Activated T-helper 17 cell treated with anti-CD3 and anti-CD28 coated beads, Interleukin-2, amount 50 U/mL, for 72 hours (primary cell): ENCODE measurements at regions not wholly inside any gene's neighbourhood (a gene's known extent, or its start where the extent isn't known, plus 50 kb on each side); places are given as distances from the start of the nearest gene placed in this dataset.

Experiments
- ATAC-seq: fragments of 150-1000 bp; cut with Tn5 transposase; replicated peaks from 2 replicates; pipeline ENCODE4 v1.10.0; 2021; ENCODE audit warnings: mild to moderate bottlenecking, moderate library complexity
- H3K27ac Mint-ChIP-seq: one replicate; pipeline ENCODE4 v1.8.0; 2022; ENCODE audit warnings: mixed read lengths
- H3K27me3 Mint-ChIP-seq: one replicate; pipeline ENCODE4 v1.8.0; 2022; ENCODE audit warnings: mixed read lengths
- H3K36me3 Mint-ChIP-seq: one replicate; pipeline ENCODE4 v1.8.0; 2022; ENCODE audit warnings: low read depth, mild to moderate bottlenecking, mixed read lengths
- H3K4me1 Mint-ChIP-seq: one replicate; pipeline ENCODE4 v1.8.0; 2022; ENCODE audit warnings: mixed read lengths
- H3K4me3 Mint-ChIP-seq: one replicate; pipeline ENCODE4 v1.8.0; 2022; ENCODE audit warnings: mild to moderate bottlenecking, mixed read lengths
- H3K9me3 Mint-ChIP-seq: one replicate; pipeline ENCODE4 v1.8.0; 2022; ENCODE audit warnings: mixed read lengths

DNA sequence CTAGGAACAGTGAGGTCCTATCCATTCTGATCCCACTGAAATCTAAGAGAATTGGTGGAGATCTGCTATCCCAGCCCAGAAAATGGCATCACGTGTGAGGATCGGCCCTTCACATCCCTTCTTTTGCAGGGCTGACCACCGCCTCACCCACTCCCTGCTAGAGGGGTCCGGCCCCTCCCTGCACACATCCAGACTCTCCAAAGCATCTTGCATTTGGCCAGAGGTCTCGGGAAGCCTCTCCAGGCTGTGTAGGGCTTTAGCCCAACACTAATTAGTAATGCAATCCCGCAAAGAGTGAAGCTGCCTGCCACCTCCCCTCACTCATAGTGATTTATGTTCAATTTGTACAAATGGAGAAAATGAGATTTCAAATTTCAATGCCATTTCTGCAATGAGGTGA lies 434.4 kb upstream of the ZFHX3 start:
- Mint-ChIP-seq H3K9me3 (peaks cover 10% of the 10 kb centered on the region), H3K4me1 (peaks cover 5% of the 10 kb centered on the region), H3K27ac (no peak overlapping the region), H3K4me3 (no peak overlapping the region), H3K27me3 (peaks cover 24% of the 10 kb centered on the region), H3K36me3 (no peaks in the 10 kb centered on the region)
- no peak for ATAC-seq

DNA sequence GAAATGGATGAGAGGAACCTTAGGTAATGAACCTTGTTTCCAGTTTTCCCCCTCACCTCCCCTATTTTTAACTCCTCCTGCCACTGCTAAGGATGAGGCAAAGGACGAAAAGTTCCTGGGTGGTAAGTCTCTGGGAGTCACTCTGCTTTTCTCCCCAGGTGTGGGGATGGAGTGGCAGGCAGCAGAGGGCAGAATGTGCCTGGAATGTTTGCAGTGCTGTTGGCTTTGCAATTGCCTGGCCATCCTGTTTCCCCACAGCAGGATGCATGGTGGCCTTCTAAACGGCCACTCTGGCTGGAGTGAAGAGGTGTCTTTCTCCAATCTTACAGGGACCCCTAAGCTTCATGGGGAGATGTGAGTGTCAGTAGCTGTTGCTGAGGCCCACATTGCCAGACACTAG lies 432.5 kb upstream of the ZFHX3 start:
- no peak for ATAC-seq
- no peak overlapping the region for H3K4me3 Mint-ChIP-seq
- H3K36me3 Mint-ChIP-seq: no peaks in the 10 kb centered on the region
- H3K27me3 Mint-ChIP-seq: peaks cover 19% of the 10 kb centered on the region
- H3K4me1 Mint-ChIP-seq: peaks cover 5% of the 10 kb centered on the region
- H3K27ac Mint-ChIP-seq: no peak overlapping the region
- peaks cover 6% of the 10 kb centered on the region for H3K9me3 Mint-ChIP-seq

DNA sequence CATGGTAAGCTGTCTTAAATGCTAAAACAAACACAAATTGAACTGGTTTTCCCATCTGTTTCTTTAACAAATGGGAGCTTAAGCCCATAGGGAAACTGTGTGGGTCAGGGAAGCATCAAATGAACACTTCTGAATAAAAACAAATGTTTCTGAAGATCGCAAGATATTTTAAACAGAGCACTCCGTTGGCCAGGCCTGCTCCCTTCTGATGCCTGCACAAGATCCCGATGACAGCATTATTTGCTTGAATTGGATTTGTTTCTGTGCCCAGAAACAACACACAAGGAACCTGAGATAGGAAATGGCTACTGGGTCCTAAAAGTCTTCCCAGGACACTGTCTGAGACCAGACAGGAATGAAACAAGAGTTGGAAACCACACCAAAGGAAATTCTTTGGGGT lies 425.8 kb upstream of the ZFHX3 start:
- Mint-ChIP-seq H3K27ac (no peak overlapping the region), H3K27me3 (no peaks in the 10 kb centered on the region), H3K9me3 (no peaks in the 10 kb centered on the region), H3K4me3 (no peak overlapping the region), H3K36me3 (no peaks in the 10 kb centered on the region), H3K4me1 (no peaks in the 10 kb centered on the region)
- ATAC-seq: no peak

DNA sequence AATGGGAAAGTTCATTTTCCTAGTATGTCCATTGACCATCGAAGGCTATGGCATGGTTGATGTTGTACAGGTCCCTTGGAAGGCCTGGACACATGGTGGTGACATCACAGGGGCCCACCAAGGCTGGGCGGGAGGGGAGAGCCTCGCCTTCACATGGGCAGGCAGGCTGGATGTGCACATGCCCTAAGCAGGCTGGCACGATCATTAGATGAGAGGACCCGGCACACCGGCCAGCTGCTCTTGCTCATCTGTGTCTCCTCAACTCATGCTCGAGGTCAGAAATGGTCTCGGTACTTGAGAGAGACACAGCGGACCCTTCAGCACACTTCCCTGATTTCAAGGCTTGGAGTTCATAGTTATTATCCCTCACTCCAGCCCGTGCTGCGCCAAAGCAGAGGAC lies 416.9 kb upstream of the ZFHX3 start:
- no peak overlapping the region for H3K4me3 Mint-ChIP-seq
- no peaks in the 10 kb centered on the region for H3K36me3 Mint-ChIP-seq
- H3K9me3 Mint-ChIP-seq: no peaks in the 10 kb centered on the region
- no peak for ATAC-seq
- peaks cover 7% of the 10 kb centered on the region for H3K27me3 Mint-ChIP-seq
- H3K27ac Mint-ChIP-seq: no peak overlapping the region
- no peaks in the 10 kb centered on the region for H3K4me1 Mint-ChIP-seq

DNA sequence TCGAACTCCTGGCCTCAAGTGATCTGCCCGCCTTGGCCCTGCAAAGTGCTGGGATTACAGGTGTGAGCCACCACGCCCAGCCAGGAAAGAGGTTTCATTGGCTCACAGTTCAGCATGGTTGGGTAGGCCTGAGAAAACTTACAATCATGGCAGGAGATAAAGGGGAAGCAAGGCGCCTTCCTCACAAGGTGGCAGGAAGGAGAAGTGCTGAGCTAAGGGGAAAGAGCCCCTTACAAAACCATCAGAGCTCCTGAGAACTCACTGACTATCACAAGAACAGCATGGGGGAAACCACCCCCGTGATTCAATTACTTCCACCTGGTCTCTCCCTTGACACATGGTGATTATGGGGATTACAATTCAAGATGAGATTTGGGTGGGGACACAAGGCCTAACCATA lies 411.7 kb upstream of the ZFHX3 start:
- Mint-ChIP-seq H3K4me3 (no peak overlapping the region), H3K4me1 (no peaks in the 10 kb centered on the region), H3K27me3 (peaks cover 3% of the 10 kb centered on the region), H3K36me3 (no peaks in the 10 kb centered on the region), H3K9me3 (peaks cover 6% of the 10 kb centered on the region), H3K27ac (no peak overlapping the region)
- ATAC-seq: no peak

DNA sequence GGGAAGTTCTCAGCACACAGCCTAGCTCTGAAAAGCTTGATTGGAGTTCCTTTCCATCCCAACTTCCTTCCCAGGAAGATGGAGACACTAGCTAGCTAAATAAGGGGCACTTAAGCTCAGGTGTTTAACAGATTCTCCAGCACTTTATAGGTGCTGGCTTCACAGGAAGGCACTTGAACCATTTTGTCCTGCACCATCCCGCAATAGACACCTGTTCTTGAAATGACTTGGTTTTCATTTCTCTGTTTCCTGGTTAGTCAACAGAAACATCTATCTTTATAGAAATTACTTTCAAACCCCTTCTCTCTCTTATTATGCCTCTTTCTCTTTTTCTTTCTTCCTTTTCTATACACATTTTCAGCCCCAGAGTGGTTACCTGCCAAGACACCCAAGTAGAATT lies 409.9 kb upstream of the ZFHX3 start:
- Mint-ChIP-seq H3K4me3 (no peak overlapping the region), H3K4me1 (no peaks in the 10 kb centered on the region), H3K36me3 (no peaks in the 10 kb centered on the region), H3K9me3 (peaks cover 12% of the 10 kb centered on the region), H3K27ac (no peak overlapping the region), H3K27me3 (no peaks in the 10 kb centered on the region)
- ATAC-seq: no peak

DNA sequence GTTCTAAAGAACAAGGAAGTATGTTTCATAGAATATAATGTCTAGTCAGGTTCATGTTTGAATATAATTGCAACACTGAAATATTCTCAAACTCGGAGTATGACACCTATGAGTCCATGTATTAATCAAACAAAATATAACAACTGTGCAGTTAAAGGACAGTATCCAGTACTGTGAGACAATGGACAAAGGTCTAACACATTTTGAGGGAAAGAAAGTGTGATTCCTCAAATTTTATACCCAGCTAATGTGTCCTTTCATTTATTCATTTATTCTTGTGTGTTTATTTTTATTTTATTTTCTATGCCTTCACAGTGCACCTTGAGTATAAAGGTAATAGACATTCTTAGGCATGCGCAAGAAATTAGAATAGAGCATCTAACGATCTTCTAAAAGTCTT lies 401.0 kb upstream of the ZFHX3 start:
- H3K4me1 Mint-ChIP-seq: no peaks in the 10 kb centered on the region
- no peak for ATAC-seq
- no peaks in the 10 kb centered on the region for H3K36me3 Mint-ChIP-seq
- no peaks in the 10 kb centered on the region for H3K27me3 Mint-ChIP-seq
- peaks cover 18% of the 10 kb centered on the region for H3K9me3 Mint-ChIP-seq
- no peak overlapping the region for H3K4me3 Mint-ChIP-seq
- no peak overlapping the region for H3K27ac Mint-ChIP-seq

DNA sequence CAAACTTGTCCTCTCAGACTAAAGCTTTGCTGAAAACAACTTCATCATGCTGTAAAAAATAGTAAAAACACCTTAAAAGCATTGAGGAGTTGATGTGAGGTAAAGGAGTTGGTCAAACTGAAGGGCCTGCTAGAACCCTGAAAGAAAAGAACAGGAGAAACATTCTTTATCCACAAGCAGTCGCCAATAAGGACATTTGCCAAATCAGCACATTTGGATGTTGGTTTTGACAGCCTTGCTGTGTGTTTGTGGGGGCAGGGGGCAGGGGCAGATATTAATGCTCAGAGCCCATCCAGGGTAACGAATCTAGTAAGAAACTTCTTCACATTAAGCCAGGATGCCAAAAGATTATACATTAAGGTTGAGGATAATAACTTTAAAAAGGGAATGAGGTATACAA lies 399.9 kb upstream of the ZFHX3 start:
- Mint-ChIP-seq H3K36me3 (no peaks in the 10 kb centered on the region), H3K4me1 (no peaks in the 10 kb centered on the region), H3K4me3 (no peak overlapping the region), H3K9me3 (peaks cover 18% of the 10 kb centered on the region), H3K27me3 (peaks cover 3% of the 10 kb centered on the region), H3K27ac (no peak overlapping the region)
- no peak for ATAC-seq

DNA sequence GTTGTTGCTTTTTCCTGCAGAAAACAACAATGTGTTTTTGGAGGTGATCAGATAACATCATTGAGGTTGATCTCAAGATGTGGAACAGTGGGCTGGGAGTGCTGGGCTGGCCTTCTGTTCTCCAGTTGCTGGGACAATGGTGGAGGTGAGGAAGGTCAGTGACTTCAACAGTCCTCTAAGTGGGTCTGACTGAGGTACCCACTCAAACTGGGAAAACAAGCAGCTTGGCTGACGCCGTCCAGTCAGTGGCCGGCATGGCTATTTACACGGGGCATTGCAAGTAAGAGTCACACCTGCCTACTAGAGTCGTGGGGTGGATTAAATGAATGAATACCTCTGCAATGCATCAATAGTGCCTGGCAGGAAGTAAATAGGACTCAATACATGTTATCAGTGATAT lies 386.7 kb upstream of the ZFHX3 start:
- H3K36me3 Mint-ChIP-seq: no peaks in the 10 kb centered on the region
- H3K4me3 Mint-ChIP-seq: no peak overlapping the region
- no peaks in the 10 kb centered on the region for H3K4me1 Mint-ChIP-seq
- no peak for ATAC-seq
- no peaks in the 10 kb centered on the region for H3K27me3 Mint-ChIP-seq
- H3K27ac Mint-ChIP-seq: no peak overlapping the region
- H3K9me3 Mint-ChIP-seq: no peaks in the 10 kb centered on the region

DNA sequence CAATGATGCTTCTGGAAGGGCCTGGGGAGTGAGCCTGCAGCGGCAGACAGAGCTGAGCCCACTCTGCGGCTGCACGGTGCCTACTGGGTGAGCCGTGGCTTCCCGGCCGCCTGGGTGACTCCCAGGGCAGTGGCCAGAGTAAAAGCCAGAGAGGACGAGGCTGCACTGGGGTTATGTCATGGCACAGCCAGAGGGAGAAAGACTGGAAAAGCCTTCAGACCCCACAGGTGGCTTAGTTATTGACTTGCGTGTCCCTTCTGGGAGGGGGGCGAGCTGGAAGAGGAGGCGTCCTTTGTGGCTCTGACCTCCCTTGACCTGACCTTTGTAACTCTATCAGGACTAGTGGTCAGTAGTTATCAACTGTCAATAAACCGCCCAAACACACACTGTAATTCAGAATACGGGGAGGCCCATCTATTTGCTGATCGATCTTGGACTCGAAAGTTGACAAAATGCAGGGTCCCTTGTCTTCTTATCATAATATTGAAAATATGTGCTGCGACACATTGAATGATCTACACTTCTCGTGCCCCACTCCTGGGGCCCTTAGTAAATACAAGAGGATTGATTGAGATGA lies 385.9 kb upstream of the ZFHX3 start:
- H3K27ac Mint-ChIP-seq: no peak overlapping the region
- no peaks in the 10 kb centered on the region for H3K27me3 Mint-ChIP-seq
- no peak for ATAC-seq
- no peak overlapping the region for H3K4me3 Mint-ChIP-seq
- no peaks in the 10 kb centered on the region for H3K36me3 Mint-ChIP-seq
- H3K4me1 Mint-ChIP-seq: no peaks in the 10 kb centered on the region
- H3K9me3 Mint-ChIP-seq: no peaks in the 10 kb centered on the region

DNA sequence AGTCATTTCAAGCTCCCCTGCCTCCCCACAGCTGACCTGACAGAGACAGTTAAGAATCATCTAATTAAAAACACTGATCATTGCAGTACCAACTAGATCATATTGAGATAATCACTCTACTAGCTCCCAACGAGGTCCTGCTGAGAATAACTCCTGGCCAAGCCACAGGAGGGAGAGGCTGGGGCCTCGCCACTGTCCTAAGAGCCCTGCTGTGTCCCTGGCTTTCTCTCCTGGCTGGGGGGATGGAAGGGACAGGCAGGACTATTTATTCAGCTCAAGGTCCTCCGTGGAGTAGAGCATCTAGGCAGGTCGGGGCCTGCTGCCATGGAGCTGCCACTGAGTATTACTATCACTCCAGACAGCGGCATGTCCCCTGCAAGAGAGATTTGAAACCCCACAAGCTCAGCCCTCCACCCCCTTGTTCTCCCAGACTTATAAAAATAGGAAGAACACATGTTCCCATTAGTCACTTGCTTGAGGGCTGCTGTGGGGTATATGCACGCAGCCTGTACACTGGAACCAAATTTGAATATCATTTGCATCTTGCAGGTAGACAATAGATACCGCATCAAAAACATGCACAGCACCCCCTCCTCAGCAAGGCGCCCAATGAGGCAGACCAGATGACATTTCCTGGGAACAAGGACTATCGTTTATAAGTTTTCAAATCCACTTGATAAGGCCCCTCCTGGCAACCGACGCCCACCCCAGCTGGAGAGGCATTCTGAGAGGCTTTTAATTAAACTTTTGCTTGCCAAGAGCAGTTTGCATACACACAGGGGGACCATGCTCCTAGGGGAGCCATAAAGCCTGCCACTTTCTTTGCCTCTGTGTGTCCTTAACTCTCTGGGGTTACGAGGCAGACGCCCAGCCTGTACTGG lies 385.2 kb upstream of the ZFHX3 start:
- ATAC-seq: no peak
- Mint-ChIP-seq H3K27me3 (no peaks in the 10 kb centered on the region), H3K4me3 (no peak overlapping the region), H3K4me1 (no peaks in the 10 kb centered on the region), H3K27ac (no peak overlapping the region), H3K9me3 (no peaks in the 10 kb centered on the region), H3K36me3 (no peaks in the 10 kb centered on the region)

DNA sequence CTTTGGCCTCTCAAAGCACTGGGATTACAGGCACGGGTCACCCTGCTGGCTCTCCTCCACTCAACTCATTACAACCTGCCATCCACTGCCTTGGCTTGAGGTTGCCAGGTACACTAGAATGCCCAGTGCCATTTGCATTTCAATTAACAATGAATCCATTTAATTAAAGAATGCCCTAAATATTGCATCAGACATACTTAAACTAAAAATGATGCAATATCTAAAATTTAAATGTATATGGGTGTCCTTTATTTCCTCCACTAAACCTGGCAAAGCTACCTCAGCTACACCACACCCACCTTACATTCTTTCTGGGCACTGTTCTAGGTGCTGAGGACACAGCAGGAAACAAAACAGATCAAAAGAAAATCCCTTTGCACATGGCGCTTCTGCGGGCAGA lies 382.2 kb upstream of the ZFHX3 start:
- H3K27me3 Mint-ChIP-seq: no peaks in the 10 kb centered on the region
- no peak overlapping the region for H3K4me3 Mint-ChIP-seq
- no peaks in the 10 kb centered on the region for H3K4me1 Mint-ChIP-seq
- no peak for ATAC-seq
- H3K27ac Mint-ChIP-seq: no peak overlapping the region
- H3K9me3 Mint-ChIP-seq: no peaks in the 10 kb centered on the region
- no peaks in the 10 kb centered on the region for H3K36me3 Mint-ChIP-seq

DNA sequence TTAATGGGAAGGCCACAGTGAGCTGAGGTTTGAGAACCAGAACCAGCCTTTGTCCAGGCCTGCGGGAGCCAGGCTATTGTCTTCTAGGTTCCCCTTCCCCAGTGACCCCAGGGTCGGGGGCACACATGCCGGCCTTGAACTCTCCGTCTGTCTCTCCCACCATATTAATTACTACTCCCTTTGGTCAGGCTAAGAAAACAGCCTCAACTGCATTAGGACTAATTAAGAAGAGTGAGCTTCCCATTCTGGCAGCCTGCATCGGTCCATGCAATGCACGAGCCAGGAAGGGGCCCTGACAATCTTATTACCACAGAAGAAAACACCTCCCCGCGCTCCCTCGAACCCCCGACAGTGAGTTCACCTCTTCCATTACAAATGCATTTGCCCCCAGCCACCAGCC lies 380.2 kb upstream of the ZFHX3 start:
- Mint-ChIP-seq H3K9me3 (no peaks in the 10 kb centered on the region), H3K27ac (no peak overlapping the region), H3K36me3 (no peaks in the 10 kb centered on the region), H3K4me3 (no peak overlapping the region), H3K27me3 (no peaks in the 10 kb centered on the region), H3K4me1 (no peaks in the 10 kb centered on the region)
- ATAC-seq: no peak

DNA sequence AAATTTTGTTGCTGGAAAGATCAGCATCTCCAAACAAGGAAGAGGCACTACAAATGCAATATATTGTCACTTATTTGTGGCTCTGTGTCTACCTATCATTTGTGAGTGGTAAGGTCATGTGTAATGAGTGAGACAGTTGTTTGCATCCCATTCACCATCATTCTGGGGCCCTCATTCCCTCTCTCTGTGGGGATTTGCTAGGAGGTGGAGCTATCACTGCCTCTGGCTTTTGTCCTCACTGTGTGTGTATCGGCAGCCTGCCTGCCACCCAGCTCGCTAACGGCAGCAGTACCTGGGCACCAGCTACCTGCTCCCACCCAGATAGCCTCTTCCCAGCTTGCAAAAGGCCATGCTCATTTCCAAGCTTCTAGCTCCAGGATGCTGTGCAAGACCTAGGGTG lies 379.2 kb upstream of the ZFHX3 start:
- Mint-ChIP-seq H3K36me3 (no peaks in the 10 kb centered on the region), H3K4me3 (no peak overlapping the region), H3K4me1 (no peaks in the 10 kb centered on the region), H3K27me3 (no peaks in the 10 kb centered on the region), H3K9me3 (no peaks in the 10 kb centered on the region), H3K27ac (no peak overlapping the region)
- no peak for ATAC-seq

DNA sequence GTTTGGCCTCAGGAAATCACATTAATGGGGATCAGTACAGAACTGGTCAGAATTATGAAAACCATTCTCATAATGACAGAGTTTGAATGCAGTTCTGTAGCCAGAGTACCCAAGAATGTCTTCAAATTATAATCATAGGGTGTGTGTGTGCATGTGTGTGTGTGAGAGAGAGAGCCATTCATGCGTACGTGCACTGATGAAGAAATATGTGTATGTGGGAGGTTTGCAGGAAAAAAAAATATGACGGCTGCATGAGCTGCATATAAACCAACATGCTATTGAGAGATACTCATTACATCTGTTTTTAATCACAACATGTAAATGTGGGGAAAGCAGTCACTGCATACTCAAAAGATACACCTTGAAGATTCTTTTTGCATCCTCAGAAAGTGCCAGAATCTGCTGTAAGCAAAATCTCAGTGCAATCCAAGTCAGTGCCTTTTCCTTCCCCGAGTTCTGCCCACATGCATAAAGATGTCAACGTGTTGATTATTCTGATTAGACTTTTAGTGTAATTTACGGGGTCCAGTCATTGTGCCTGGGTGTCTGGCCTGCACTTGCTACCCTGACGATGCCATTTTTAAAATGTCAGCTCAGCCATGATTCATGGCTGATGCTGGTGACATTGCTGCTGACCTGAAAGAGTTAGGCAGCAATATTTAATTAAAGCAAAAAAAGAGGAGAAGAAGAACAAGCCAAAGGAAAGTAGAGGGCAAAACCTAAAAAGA lies 378.7 kb upstream of the ZFHX3 start:
- Mint-ChIP-seq H3K4me1 (no peaks in the 10 kb centered on the region), H3K27ac (no peak overlapping the region), H3K4me3 (no peak overlapping the region), H3K9me3 (no peaks in the 10 kb centered on the region), H3K36me3 (no peaks in the 10 kb centered on the region), H3K27me3 (no peaks in the 10 kb centered on the region)
- ATAC-seq: no peak
